ENCODE measurements at regions not wholly inside any gene's neighbourhood (a gene's known extent, or its start where the extent isn't known, plus 50 kb on each side); places are given as distances from the start of the nearest gene placed in this dataset.

GRCh38 chr2:116769514-116769913 is 1045.0 kb upstream of the DDX18 start:
- no peak for TF ChIP-seq CTCF (IDR thresholded peaks at IDR 0.05; ENCODE audit: low read depth, low read length, missing input control)
- TF ChIP-seq NR2F2 (IDR thresholded peaks at IDR 0.05), result no peak
- no peak for TF ChIP-seq ATF3 (IDR thresholded peaks at IDR 0.05)
- no peak for TF ChIP-seq GABPA (IDR thresholded peaks at IDR 0.05 in 1 of 2, conservative IDR thresholded peaks at IDR 0.05 in 1 of 2)
- TF ChIP-seq TAF1 (conservative IDR thresholded peaks at IDR 0.05), result no peak
- TF ChIP-seq MAX (IDR thresholded peaks at IDR 0.05), result no peak
- TF ChIP-seq JUND (IDR thresholded peaks at IDR 0.05), result no peak
- TF ChIP-seq ZBTB33 (IDR thresholded peaks at IDR 0.05), result no peak
- no peak for TF ChIP-seq REST (IDR thresholded peaks at IDR 0.05)
- TF ChIP-seq FOXA2 (IDR thresholded peaks at IDR 0.05), result no peak
- no peak for TF ChIP-seq FOXA1 (IDR thresholded peaks at IDR 0.05)
- no peak for TF ChIP-seq SP1 (IDR thresholded peaks at IDR 0.05)

Measured in liver (tissue), 3 donors.